ENCODE measurements at regions not wholly inside any gene's neighbourhood (a gene's known extent, or its start where the extent isn't known, plus 50 kb on each side); places are given as distances from the start of the nearest gene placed in this dataset.

DNA sequence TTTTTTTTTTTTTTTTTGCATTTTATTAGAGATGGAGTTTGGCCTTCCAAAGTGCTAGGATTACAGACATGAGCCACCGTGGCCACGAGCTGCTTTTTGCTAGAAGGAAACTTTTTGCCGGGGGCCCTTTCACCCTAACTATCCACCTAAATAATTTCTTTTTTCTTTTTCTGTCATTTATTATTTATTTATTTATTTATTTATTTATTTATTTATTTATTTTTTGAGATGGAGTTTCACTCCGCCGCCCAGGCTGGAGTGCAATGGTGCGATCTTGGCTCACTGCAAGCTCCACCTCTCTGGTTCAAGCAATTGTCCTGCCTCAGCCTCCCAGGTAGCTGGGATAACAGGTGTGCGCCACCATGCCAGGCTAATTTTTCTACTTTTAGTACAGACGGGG is 303.9 kb downstream of the ASMT start:
- TF ChIP-seq CTCF (IDR thresholded peaks at IDR 0.05; ENCODE audit: borderline replicate concordance, extremely low read depth, low read length, poor library complexity, severe bottlenecking) (no peak), EZH2 (IDR thresholded peaks at IDR 0.05; ENCODE audit: borderline replicate concordance, low read depth, low read length, severe bottlenecking) (no peak)
